ENCODE measurements at regions not wholly inside any gene's neighbourhood (a gene's known extent, or its start where the extent isn't known, plus 50 kb on each side); places are given as distances from the start of the nearest gene placed in this dataset.
A peak's percentile ranks its signal among the peaks of the same experiment; 100 is the strongest.

DNA sequence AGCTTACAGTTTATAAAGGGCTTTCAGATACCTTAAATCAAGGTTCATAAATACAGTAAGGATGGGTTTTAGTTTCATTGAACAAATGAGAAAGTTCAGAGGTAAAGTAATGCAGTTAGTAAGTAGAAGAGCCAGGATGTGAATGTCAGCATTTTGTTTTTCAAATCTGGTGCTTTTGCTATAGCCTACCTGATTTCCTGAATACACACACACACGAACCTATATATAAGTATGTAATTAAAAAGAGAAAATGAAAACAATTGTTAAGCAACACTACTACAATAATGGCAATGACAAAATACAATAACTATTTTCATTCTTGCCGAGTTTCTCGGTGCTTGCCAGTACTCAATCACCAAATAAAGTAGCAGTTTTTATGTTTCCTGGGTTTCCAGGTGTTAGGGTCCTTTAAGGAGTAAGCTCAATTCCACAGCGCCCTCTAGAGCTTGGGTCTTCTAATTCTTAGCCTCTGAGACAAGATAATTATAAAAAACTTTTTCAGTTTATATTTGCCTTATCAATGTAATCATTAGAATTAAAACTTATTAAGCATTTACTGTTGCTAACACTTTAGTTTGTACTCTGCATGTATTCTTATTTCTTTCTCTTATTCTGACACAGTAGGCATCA is 512.9 kb upstream of the ACVR2A start:
- TF ChIP-seq, protein P1, sequence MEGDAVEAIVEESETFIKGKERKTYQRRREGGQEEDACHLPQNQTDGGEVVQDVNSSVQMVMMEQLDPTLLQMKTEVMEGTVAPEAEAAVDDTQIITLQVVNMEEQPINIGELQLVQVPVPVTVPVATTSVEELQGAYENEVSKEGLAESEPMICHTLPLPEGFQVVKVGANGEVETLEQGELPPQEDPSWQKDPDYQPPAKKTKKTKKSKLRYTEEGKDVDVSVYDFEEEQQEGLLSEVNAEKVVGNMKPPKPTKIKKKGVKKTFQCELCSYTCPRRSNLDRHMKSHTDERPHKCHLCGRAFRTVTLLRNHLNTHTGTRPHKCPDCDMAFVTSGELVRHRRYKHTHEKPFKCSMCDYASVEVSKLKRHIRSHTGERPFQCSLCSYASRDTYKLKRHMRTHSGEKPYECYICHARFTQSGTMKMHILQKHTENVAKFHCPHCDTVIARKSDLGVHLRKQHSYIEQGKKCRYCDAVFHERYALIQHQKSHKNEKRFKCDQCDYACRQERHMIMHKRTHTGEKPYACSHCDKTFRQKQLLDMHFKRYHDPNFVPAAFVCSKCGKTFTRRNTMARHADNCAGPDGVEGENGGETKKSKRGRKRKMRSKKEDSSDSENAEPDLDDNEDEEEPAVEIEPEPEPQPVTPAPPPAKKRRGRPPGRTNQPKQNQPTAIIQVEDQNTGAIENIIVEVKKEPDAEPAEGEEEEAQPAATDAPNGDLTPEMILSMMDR (IDR thresholded peaks at IDR 0.05), result peak in 1 of 3 experiments; percentile 34
- no peak for TF ChIP-seq POLR2A (IDR thresholded peaks at IDR 0.05)

Data from testis (tissue), 2 donors.